ENCODE measurements at regions not wholly inside any gene's neighbourhood (a gene's known extent, or its start where the extent isn't known, plus 50 kb on each side); places are given as distances from the start of the nearest gene placed in this dataset.

- Histone ChIP-seq H3K9me3 (ENCODE audit: control insufficient read depth in 4 of 4, insufficient read depth in 3 of 4, low read length in 3 of 4) (peaks cover 0 to 2% (median 0%) of the 10 kb centered on the region in 4 donors), H3K27me3 (ENCODE audit: control insufficient read depth in 3 of 3, insufficient read depth in 3 of 3, low read length in 2 of 3) (no peaks in the 10 kb centered on the region), H3K9ac (ENCODE audit: insufficient read depth in 1 of 2, low read length in 2 of 2) (no peak overlapping the region), H3K4me1 (ENCODE audit: control insufficient read depth in 5 of 5, insufficient read depth in 5 of 5, low read length in 5 of 5) (peaks cover 0 to 10% (median 3%) of the 10 kb centered on the region in 5 donors), H3K36me3 (ENCODE audit: control insufficient read depth in 4 of 4, insufficient read depth in 4 of 4, low read length in 4 of 4) (no peaks in the 10 kb centered on the region), H3K4me3 (no peak overlapping the region), H3K27ac (ENCODE audit: low read depth in 1 of 2, low read length in 1 of 2) (no peak overlapping the region)
- no peak for DNase-seq
- WGBS, 2 donors = 88 to 95% methylated on average over 3 of the region's 3 CpGs
- no peak for TF ChIP-seq CTCF (IDR thresholded peaks at IDR 0.05; ENCODE audit: control extremely low read depth, extremely low read depth)
- no peak for ATAC-seq (ENCODE audit: insufficient read depth, low FRiP score)
These were observed 440.4 kb downstream of the EFNA5 start for GRCh38 chr5:107230367-107230766.

- 88 to 91% methylated on average over 2 of the region's 2 CpGs for WGBS, 2 donors
- no peaks in the 10 kb centered on the region for H3K36me3 ChIP-seq (ENCODE audit: control insufficient read depth in 4 of 4, insufficient read depth in 4 of 4, low read length in 4 of 4)
- peaks cover 0 to 10% (median 0%) of the 10 kb centered on the region in 5 donors for H3K4me1 ChIP-seq (ENCODE audit: control insufficient read depth in 5 of 5, insufficient read depth in 5 of 5, low read length in 5 of 5)
- no peak for TF ChIP-seq CTCF (IDR thresholded peaks at IDR 0.05; ENCODE audit: control extremely low read depth, extremely low read depth)
- H3K9me3 ChIP-seq (ENCODE audit: control insufficient read depth in 4 of 4, insufficient read depth in 3 of 4, low read length in 3 of 4) = peaks cover 0 to 2% (median 0%) of the 10 kb centered on the region in 4 donors
- no peak for ATAC-seq (ENCODE audit: insufficient read depth, low FRiP score)
- no peak for DNase-seq
- H3K27ac ChIP-seq (ENCODE audit: low read depth in 1 of 2, low read length in 1 of 2) = no peak overlapping the region
- H3K27me3 ChIP-seq (ENCODE audit: control insufficient read depth in 3 of 3, insufficient read depth in 3 of 3, low read length in 2 of 3) = no peaks in the 10 kb centered on the region
- H3K4me3 ChIP-seq = no peak overlapping the region
- no peak overlapping the region for H3K9ac ChIP-seq (ENCODE audit: insufficient read depth in 1 of 2, low read length in 2 of 2)
These were observed 442.5 kb downstream of the EFNA5 start for GRCh38 chr5:107228226-107228625.

- 52 to 71% methylated on average over 1 of the region's 1 CpG for WGBS, 2 donors
These were observed 446.5 kb downstream of the EFNA5 start for GRCh38 chr5:107224272-107224671.

More at GRCh38 chr5:107224272-107224671, 446.5 kb downstream of the EFNA5 start:
- Histone ChIP-seq H3K27me3 (ENCODE audit: control insufficient read depth in 3 of 3, insufficient read depth in 3 of 3, low read length in 2 of 3) (no peaks in the 10 kb centered on the region), H3K9me3 (ENCODE audit: control insufficient read depth in 4 of 4, insufficient read depth in 3 of 4, low read length in 3 of 4) (peaks cover 0 to 2% (median 0%) of the 10 kb centered on the region in 4 donors), H3K27ac (ENCODE audit: low read depth in 1 of 2, low read length in 1 of 2) (no peak overlapping the region), H3K4me3 (no peak overlapping the region), H3K9ac (ENCODE audit: insufficient read depth in 1 of 2, low read length in 2 of 2) (no peak overlapping the region), H3K36me3 (ENCODE audit: control insufficient read depth in 4 of 4, insufficient read depth in 4 of 4, low read length in 4 of 4) (no peaks in the 10 kb centered on the region), H3K4me1 (ENCODE audit: control insufficient read depth in 5 of 5, insufficient read depth in 5 of 5, low read length in 5 of 5) (no peaks in the 10 kb centered on the region)
- DNase-seq (no peak), ATAC-seq (ENCODE audit: insufficient read depth, low FRiP score) (no peak)
- no peak for TF ChIP-seq CTCF (IDR thresholded peaks at IDR 0.05; ENCODE audit: control extremely low read depth, extremely low read depth)
